ENCODE measurements at regions not wholly inside any gene's neighbourhood (a gene's known extent, or its start where the extent isn't known, plus 50 kb on each side); places are given as distances from the start of the nearest gene placed in this dataset.

GRCh38 chr10:109261231-109261630 lies 662.1 kb downstream of the XPNPEP1 start:
- no peak for DNase-seq (ENCODE audit: extremely low spot score, unreplicated experiment)
- no peaks in the 10 kb centered on the region for H3K36me3 Mint-ChIP-seq
- H3K4me3 Mint-ChIP-seq: no peak overlapping the region
- TF ChIP-seq, protein P1, sequence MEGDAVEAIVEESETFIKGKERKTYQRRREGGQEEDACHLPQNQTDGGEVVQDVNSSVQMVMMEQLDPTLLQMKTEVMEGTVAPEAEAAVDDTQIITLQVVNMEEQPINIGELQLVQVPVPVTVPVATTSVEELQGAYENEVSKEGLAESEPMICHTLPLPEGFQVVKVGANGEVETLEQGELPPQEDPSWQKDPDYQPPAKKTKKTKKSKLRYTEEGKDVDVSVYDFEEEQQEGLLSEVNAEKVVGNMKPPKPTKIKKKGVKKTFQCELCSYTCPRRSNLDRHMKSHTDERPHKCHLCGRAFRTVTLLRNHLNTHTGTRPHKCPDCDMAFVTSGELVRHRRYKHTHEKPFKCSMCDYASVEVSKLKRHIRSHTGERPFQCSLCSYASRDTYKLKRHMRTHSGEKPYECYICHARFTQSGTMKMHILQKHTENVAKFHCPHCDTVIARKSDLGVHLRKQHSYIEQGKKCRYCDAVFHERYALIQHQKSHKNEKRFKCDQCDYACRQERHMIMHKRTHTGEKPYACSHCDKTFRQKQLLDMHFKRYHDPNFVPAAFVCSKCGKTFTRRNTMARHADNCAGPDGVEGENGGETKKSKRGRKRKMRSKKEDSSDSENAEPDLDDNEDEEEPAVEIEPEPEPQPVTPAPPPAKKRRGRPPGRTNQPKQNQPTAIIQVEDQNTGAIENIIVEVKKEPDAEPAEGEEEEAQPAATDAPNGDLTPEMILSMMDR (conservative IDR thresholded peaks at IDR 0.05): no peak
- H3K9me3 Mint-ChIP-seq: peaks cover 5% of the 10 kb centered on the region
- H3K27me3 Mint-ChIP-seq: no peaks in the 10 kb centered on the region
- H3K4me1 Mint-ChIP-seq (ENCODE audit: unreplicated experiment): no peaks in the 10 kb centered on the region
- H3K27ac Mint-ChIP-seq: no peak overlapping the region

- Mint-ChIP-seq H3K27me3 (no peaks in the 10 kb centered on the region), H3K4me3 (no peak overlapping the region), H3K4me1 (ENCODE audit: unreplicated experiment) (no peaks in the 10 kb centered on the region), H3K36me3 (no peaks in the 10 kb centered on the region), H3K27ac (peak overlapping the region; percentile 10), H3K9me3 (peaks cover 5% of the 10 kb centered on the region)
- TF ChIP-seq, protein P1 (conservative IDR thresholded peaks at IDR 0.05): no peak
- no peak for DNase-seq (ENCODE audit: extremely low spot score, unreplicated experiment)
These were observed 664.0 kb downstream of the XPNPEP1 start for GRCh38 chr10:109259293-109259692.

DNA sequence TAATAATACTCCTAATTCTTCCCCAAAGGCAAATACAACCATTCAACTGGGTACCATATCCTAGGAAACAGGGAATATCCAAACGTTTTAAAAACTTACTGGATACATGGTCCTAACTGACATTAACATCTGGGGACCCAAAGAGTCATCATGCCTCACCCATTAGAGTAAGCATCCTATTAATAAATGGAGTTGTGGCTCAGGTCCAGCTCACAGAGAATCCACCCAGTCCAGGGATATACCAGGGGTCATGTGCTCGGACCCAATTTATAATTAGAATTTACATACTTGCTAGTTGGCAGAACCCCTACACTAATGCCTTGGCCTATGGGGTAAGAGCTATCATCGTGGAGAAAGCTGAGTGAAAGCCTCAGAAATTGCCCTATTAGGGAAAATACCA lies 670.0 kb downstream of the XPNPEP1 start:
- no peaks in the 10 kb centered on the region for H3K4me1 Mint-ChIP-seq (ENCODE audit: unreplicated experiment)
- H3K27ac Mint-ChIP-seq: no peak overlapping the region
- TF ChIP-seq, protein P1 (conservative IDR thresholded peaks at IDR 0.05): no peak
- H3K9me3 Mint-ChIP-seq: no peaks in the 10 kb centered on the region
- H3K27me3 Mint-ChIP-seq: no peaks in the 10 kb centered on the region
- no peaks in the 10 kb centered on the region for H3K36me3 Mint-ChIP-seq
- H3K4me3 Mint-ChIP-seq: no peak overlapping the region
- no peak for DNase-seq (ENCODE audit: extremely low spot score, unreplicated experiment)

DNA sequence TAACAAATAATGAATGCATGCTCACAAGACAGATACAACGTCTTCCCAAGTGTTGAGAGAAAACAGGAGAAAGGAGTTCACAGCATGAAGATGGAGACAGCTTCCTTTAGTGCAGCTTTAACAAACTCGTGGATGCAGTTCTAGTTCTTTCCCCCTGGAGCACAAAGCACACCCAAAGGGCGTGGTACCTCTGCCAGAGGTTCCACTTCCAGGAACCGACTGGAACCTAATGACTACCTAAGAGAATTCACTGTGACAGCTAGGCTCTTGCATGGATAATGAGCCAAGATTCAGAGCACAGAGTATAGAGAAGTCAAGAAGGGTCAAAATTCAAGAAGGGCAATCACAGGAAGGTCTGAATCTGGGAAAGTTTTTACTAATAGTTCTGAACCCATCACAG lies 673.2 kb downstream of the XPNPEP1 start:
- Mint-ChIP-seq H3K4me3 (no peak overlapping the region), H3K36me3 (no peaks in the 10 kb centered on the region), H3K4me1 (ENCODE audit: unreplicated experiment) (no peaks in the 10 kb centered on the region), H3K9me3 (no peaks in the 10 kb centered on the region), H3K27ac (no peak overlapping the region), H3K27me3 (no peaks in the 10 kb centered on the region)
- DNase-seq (ENCODE audit: extremely low spot score, unreplicated experiment): no peak
- TF ChIP-seq, protein P1 (conservative IDR thresholded peaks at IDR 0.05): no peak

DNA sequence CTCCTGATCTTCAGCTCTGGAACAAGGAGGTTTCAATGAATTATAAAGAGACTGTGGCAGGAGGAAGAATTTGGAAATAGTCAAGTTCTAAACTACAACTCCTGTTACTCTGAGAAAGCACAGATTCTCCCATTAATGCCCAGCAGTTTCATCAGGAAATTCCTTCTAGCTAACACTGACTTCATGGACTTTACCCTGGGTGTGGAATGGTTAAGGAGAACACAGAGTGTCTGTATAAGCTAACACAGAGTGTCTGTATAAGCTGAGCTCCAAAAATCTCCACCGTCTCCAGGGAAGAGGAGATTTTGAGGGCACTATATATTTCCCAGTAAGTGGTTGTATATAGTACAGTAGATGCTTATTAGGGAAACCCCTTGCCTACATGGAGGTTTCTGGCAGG lies 675.5 kb downstream of the XPNPEP1 start:
- Mint-ChIP-seq H3K4me1 (ENCODE audit: unreplicated experiment) (no peaks in the 10 kb centered on the region), H3K4me3 (no peak overlapping the region), H3K27me3 (no peaks in the 10 kb centered on the region), H3K9me3 (no peaks in the 10 kb centered on the region), H3K36me3 (no peaks in the 10 kb centered on the region), H3K27ac (no peak overlapping the region)
- no peak for DNase-seq (ENCODE audit: extremely low spot score, unreplicated experiment)
- TF ChIP-seq, protein P1 (conservative IDR thresholded peaks at IDR 0.05): no peak

DNA sequence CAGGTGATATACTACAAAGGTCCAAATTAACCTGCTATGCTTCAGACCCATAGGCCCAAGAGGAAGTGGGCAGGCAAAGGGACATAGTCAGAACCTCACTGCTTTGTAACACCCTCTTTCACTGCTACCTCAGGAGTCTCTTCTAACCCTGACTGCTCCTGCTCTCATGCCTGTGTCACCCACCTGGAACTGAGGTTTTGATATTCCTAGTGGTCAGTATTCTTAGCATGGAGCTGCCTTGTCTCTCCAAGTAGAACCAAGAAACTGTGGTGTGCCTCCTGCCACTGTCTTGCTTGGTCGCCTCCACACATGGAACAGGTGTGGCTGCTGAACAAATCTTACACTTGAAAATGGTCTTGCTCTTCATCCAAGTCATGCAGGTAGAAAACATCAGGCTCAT lies 677.5 kb downstream of the XPNPEP1 start:
- no peaks in the 10 kb centered on the region for H3K4me1 Mint-ChIP-seq (ENCODE audit: unreplicated experiment)
- no peaks in the 10 kb centered on the region for H3K36me3 Mint-ChIP-seq
- H3K4me3 Mint-ChIP-seq: no peak overlapping the region
- no peaks in the 10 kb centered on the region for H3K9me3 Mint-ChIP-seq
- no peaks in the 10 kb centered on the region for H3K27me3 Mint-ChIP-seq
- DNase-seq (ENCODE audit: extremely low spot score, unreplicated experiment): no peak
- TF ChIP-seq, protein P1 (conservative IDR thresholded peaks at IDR 0.05): no peak
- no peak overlapping the region for H3K27ac Mint-ChIP-seq

Measured in type B pancreatic cell (in vitro differentiated cells).